ENCODE measurements at regions not wholly inside any gene's neighbourhood (a gene's known extent, or its start where the extent isn't known, plus 50 kb on each side); places are given as distances from the start of the nearest gene placed in this dataset.
"Not testable (repeated sequence)": the region's sequence is repeated elsewhere in the genome, so short reads cannot be mapped to it uniquely, and the experiment has no call there.

GRCh38 chr2:239724194-239724849 lies 300.8 kb downstream of the NDUFA10 start:
- FAIRE-seq (no peak), DNase-seq (ENCODE audit: low spot score in 2 of 2) (no peak)

GRCh38 chr2:239723486-239724193 lies 301.5 kb downstream of the NDUFA10 start:
- FAIRE-seq (no peak), DNase-seq (ENCODE audit: low spot score in 2 of 2) (no peak)

- FAIRE-seq (no peak), DNase-seq (ENCODE audit: low spot score in 2 of 2) (no peak)
These were observed 302.2 kb downstream of the NDUFA10 start for GRCh38 chr2:239722760-239723470.

GRCh38 chr2:239721991-239722759 lies 303.0 kb downstream of the NDUFA10 start:
- FAIRE-seq, result no peak
- DNase-seq (ENCODE audit: low spot score in 2 of 2), result no peak

GRCh38 chr2:239721531-239721930 lies 303.6 kb downstream of the NDUFA10 start:
- no peak for DNase-seq (ENCODE audit: low spot score in 2 of 2)
- no peak for FAIRE-seq

- no peak for DNase-seq (ENCODE audit: low spot score in 2 of 2)
- FAIRE-seq, result no peak
These were observed 304.5 kb downstream of the NDUFA10 start for GRCh38 chr2:239720361-239721360.

- FAIRE-seq (no peak), DNase-seq (ENCODE audit: low spot score in 2 of 2) (no peak)
These were observed 305.3 kb downstream of the NDUFA10 start for GRCh38 chr2:239719791-239720360.

GRCh38 chr2:239718991-239719390 lies 306.2 kb downstream of the NDUFA10 start:
- not testable (repeated sequence) for DNase-seq (ENCODE audit: low spot score in 2 of 2); FAIRE-seq

- no peak for DNase-seq (ENCODE audit: low spot score in 2 of 2)
- FAIRE-seq, result no peak
These were observed 307.4 kb downstream of the NDUFA10 start for GRCh38 chr2:239717706-239718105.

- FAIRE-seq, result no peak
These were observed 307.8 kb downstream of the NDUFA10 start for GRCh38 chr2:239717319-239717675.

GRCh38 chr2:239716536-239717318 lies 308.4 kb downstream of the NDUFA10 start:
- no peak for FAIRE-seq
- DNase-seq (ENCODE audit: low spot score in 2 of 2), result peak in 1 of 2 donors; percentile 60

More at GRCh38 chr2:239717319-239717675, 307.8 kb downstream of the NDUFA10 start:
- DNase-seq (ENCODE audit: low spot score in 2 of 2), result no peak

GRCh38 chr2:239716009-239716408 lies 309.1 kb downstream of the NDUFA10 start:
- no peak for FAIRE-seq

GRCh38 chr2:239715606-239716005 lies 309.5 kb downstream of the NDUFA10 start:
- no peak for FAIRE-seq
- DNase-seq (ENCODE audit: low spot score in 2 of 2), result no peak

More at GRCh38 chr2:239716009-239716408, 309.1 kb downstream of the NDUFA10 start:
- DNase-seq (ENCODE audit: low spot score in 2 of 2), result no peak

GRCh38 chr2:239715202-239715601 lies 309.9 kb downstream of the NDUFA10 start:
- DNase-seq (ENCODE audit: low spot score in 2 of 2), result no peak

GRCh38 chr2:239714116-239714515 lies 311.0 kb downstream of the NDUFA10 start:
- DNase-seq (ENCODE audit: low spot score in 2 of 2), result no peak
- FAIRE-seq, result no peak

More at GRCh38 chr2:239715202-239715601, 309.9 kb downstream of the NDUFA10 start:
- FAIRE-seq, result no peak

- FAIRE-seq, result no peak
These were observed 311.9 kb upstream of the HDAC4 start for GRCh38 chr2:239712755-239713154.

GRCh38 chr2:239711911-239712570 lies 311.2 kb upstream of the HDAC4 start:
- FAIRE-seq, result no peak
- no peak for DNase-seq (ENCODE audit: low spot score in 2 of 2)

More at GRCh38 chr2:239712755-239713154, 311.9 kb upstream of the HDAC4 start:
- DNase-seq (ENCODE audit: low spot score in 2 of 2), result no peak

Measured in frontal cortex (tissue), 3 donors.